ENCODE measurements at regions not wholly inside any gene's neighbourhood (a gene's known extent, or its start where the extent isn't known, plus 50 kb on each side); places are given as distances from the start of the nearest gene placed in this dataset.
A peak's percentile ranks its signal among the peaks of the same experiment; 100 is the strongest.

DNA sequence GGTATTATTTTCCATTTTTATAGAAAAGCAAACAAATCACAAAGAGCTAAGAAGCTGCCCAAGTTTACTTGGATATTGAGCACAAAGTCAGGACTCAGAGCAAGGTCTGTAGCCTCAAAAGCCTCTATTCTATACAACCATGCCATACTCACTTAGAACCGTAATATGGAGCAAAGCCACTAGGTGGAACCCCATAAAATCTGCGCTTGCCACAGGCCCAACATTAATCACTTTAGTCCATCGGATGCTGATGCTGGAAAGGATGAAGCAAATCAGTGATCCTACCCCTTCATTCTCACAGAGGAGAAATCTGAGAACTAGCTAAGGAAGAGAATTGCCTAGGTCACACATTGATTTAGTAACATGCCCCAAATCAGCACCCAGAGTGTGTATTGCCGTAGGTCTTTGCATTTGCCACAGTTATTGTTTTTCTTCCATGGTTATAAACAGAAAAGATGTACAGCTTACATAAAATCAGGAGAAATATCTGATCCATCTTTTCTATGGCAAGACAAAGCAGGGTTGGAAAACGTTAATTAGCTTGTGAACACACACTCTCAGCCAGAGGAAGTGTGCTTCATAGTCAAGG, 56.7 kb upstream of the RAB38 start:
- ATAC-seq = peak; percentile 44
- Mint-ChIP-seq H3K4me3 (no peak overlapping the region), H3K4me1 (ENCODE audit: low read depth) (no peaks in the 10 kb centered on the region), H3K36me3 (ENCODE audit: low read depth) (peaks cover 8% of the 10 kb centered on the region), H3K9me3 (ENCODE audit: insufficient read depth) (peaks cover 21% of the 10 kb centered on the region), H3K27me3 (ENCODE audit: low read depth) (no peaks in the 10 kb centered on the region), H3K27ac (no peak overlapping the region)
- ChIA-PET CTCF (interaction anchor here (0.6 to 3.6 kb wide), 17 partner anchors 15 to 323 kb away, joined by 3 to 15 read pairs (median 3); partner anchors contain the start of gene CTSC), POLR2A (interaction anchor here (0.6 kb wide), 1 partner anchor 140 kb away, joined by 3 read pairs; no protein-coding TSS in a partner anchor)
- peak; percentile 38 for DNase-seq

DNA sequence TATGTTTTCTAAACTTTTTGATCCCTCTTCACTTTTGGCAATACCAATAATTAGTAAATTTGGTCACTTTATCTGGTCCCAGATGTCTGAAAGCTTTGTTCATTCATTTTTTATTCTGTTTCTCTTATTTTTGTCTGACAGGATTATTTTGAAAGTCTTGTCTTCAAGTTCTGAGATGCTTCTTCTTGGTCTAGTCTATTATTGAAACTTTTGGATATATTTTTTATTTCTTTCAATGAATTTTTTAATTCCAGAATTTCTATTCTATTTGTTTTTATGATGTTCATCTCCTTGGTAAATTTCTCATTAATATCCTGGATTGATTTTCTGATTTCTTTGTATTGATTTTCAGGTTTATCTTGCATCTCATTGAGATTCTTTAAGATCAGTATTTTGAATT, 54.1 kb upstream of the RAB38 start:
- Mint-ChIP-seq H3K36me3 (ENCODE audit: low read depth) (peaks cover 10% of the 10 kb centered on the region), H3K4me3 (no peak overlapping the region), H3K4me1 (ENCODE audit: low read depth) (no peaks in the 10 kb centered on the region), H3K27ac (no peak overlapping the region), H3K9me3 (ENCODE audit: insufficient read depth) (peaks cover 39% of the 10 kb centered on the region), H3K27me3 (ENCODE audit: low read depth) (no peaks in the 10 kb centered on the region)
- CTCF ChIA-PET = no interaction called here
- DNase-seq (no peak), ATAC-seq (no peak)
- POLR2A ChIA-PET = no interaction called here
